ENCODE measurements at regions not wholly inside any gene's neighbourhood (a gene's known extent, or its start where the extent isn't known, plus 50 kb on each side); places are given as distances from the start of the nearest gene placed in this dataset.

DNA sequence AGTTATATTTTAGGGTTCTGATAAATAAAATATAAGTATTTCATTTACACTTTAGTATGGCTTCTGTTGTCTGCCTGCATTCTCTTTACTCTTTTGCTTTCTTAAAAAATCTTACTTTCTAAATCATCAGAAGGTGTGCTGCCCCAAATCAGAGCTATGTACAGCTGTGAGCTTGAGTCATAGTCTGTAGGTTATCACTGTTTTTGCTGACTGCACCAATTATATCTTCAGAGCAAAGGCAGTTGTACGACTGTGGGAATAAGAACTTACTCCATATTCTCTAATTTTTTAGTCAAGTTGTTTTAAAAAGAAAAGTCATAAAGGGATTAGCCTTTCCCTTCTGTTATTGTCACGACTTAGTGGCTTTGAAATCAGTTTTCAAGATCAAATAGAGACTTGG is 1649.0 kb downstream of the HACE1 start:
- DNase-seq, result no peak

GRCh38 chr6:103198386-103198785 is 1661.3 kb downstream of the HACE1 start:
- no peak for DNase-seq

DNA sequence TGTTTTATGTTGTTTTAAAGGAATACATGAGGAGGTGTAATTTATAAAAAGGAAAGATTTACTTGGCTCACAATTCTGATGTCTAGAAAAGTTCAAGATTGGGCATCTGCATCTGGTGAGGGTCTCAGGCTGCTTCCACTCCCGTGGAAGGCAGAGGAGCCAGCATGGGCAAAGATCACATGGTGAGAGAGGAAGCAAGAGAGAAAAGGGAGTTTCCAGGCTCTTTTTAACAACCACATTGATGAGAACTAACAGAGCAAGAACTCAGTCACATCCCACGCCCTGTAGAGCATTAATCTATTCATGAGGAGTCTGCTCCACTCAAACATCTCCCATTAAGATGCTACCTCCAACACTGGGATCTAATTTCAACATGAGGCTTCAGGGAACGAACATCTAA is 1666.3 kb downstream of the HACE1 start:
- DNase-seq, result no peak

GRCh38 chr6:103191391-103192093 is 1668.2 kb downstream of the HACE1 start:
- DNase-seq, result no peak

GRCh38 chr6:103184776-103185175 is 1674.9 kb downstream of the HACE1 start:
- no peak for DNase-seq

DNA sequence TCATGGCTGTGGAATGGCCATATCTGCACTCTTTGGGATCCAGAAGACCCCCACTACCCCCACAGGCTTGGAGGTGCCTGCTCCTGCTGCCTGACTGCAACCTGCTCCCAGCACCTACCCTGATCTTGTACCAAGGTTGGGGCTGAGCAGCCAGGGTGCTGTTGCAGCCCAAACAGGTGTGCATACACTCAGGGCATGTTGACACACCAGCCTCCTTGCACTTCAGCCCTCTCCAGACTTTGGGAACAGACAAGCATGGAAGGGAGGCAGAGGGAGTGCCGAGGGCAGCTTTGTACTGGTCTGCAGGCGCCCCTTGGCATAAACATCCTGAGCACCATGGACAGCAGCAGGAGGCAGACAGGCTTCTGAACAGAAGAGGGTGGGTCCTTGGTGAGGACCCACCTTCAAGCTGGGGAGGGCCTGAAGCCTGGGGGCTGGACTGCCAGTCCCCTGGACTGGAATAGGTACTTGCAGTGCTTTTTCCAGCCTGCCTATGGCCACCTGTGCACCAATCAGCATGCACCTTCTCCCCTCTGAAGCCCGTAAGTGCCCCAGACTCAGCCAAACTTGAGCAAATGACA is 1675.8 kb downstream of the HACE1 start:
- no peak for DNase-seq

- DNase-seq, result no peak
Measured at GRCh38 chr6:103178193-103178592, 1681.5 kb downstream of the HACE1 start.

GRCh38 chr6:103177791-103178190 is 1681.9 kb downstream of the HACE1 start:
- DNase-seq, result no peak

GRCh38 chr6:103175056-103175455 is 1684.7 kb downstream of the HACE1 start:
- DNase-seq, result no peak

DNA sequence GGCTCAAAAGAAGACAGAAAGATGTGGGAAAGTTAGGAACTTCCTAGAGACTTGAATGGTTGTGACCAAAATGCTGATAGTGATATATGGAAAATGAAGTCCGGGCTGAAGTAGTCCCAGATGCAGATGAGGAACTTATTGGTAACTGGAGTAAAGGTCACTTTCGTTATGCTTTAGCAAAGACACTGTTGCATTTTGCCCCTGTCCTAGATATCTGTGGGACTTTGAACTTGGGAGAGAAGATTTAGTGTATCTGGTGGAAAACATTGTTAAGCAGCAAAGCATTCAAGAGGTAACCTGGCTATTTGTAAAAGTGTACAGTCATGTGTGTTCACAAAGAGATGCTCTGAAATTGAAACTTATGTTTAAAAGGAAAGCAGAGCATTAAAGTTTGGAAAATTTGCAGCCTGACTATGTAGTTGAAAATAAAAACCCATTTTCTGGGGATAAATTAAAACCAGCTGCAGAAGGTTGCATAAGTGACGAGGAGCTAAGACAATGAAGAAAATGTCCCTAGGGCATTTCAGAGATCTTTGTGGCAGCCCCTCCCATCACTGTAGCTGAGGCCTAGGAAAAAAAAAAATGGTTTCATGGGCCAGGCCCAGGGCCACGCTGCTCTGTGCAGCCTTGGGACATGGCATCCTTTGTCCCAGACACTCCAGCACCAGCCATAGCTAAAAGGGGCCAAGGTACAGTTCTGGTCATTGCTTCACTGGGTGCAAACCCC is 1692.2 kb downstream of the HACE1 start:
- DNase-seq, result no peak

GRCh38 chr6:103154779-103155572 is 1704.7 kb downstream of the HACE1 start:
- DNase-seq, result no peak

DNA sequence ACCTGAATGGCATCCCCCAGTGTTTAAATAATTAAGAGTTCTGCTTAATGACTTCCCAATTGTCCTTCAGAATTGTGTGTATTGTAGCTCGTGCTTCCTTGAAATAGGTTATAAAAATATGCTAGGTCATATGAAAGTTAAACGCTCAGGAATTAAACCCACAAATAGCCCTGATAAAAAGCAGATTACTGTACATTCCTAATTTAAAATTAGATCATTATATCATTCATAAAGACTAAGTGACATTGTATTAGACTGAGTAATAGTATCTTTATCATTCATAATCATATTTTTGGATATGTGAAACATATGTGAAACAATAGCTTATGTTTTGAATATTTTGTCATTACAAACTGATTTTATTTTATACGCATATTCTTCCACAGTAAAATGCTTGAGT is 1706.7 kb downstream of the HACE1 start:
- no peak for DNase-seq

- no peak for DNase-seq
Measured at GRCh38 chr6:103142902-103143301, 1716.8 kb downstream of the HACE1 start.

- DNase-seq, result no peak
Measured at GRCh38 chr6:103140308-103141027, 1719.3 kb downstream of the HACE1 start.

DNA sequence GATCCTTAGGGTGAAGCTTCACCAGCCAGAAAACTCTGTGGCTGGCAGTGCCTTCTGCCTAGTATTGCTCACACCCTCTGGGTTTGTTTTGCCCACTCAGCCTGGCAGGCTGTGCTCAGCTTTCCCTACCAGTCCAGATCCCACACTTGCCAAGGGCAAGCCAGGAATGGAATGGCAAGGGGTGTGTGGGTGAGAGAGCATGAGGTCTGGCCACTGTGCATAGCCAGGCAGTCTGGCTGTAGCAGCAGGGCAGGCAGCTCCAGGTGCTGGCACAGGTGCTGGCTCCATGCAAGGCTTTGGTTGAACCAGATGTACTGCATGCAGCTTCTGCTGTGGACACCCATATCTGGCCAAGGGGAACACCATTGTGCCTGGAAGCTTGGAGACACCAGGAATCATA is 1720.3 kb downstream of the HACE1 start:
- DNase-seq, result no peak

DNA sequence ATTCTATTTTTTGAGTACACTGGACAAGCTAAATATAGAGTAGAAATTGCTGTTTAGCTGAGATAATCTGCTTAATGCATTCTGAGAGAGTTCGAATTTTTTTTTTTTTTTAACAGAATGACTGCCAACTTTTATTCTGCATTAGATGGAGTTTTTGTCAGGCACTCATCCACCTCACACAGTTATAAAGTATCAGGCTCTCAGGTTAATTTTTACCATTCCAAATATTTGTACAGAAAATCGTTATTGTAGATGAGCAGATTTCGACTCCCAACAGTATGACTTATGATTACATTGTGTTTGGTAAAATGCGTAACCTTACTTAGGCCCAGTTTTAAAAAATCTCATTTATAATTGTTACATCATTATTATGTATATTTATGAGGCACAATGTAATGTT is 1731.0 kb downstream of the GRIK2 start:
- DNase-seq, result no peak

DNA sequence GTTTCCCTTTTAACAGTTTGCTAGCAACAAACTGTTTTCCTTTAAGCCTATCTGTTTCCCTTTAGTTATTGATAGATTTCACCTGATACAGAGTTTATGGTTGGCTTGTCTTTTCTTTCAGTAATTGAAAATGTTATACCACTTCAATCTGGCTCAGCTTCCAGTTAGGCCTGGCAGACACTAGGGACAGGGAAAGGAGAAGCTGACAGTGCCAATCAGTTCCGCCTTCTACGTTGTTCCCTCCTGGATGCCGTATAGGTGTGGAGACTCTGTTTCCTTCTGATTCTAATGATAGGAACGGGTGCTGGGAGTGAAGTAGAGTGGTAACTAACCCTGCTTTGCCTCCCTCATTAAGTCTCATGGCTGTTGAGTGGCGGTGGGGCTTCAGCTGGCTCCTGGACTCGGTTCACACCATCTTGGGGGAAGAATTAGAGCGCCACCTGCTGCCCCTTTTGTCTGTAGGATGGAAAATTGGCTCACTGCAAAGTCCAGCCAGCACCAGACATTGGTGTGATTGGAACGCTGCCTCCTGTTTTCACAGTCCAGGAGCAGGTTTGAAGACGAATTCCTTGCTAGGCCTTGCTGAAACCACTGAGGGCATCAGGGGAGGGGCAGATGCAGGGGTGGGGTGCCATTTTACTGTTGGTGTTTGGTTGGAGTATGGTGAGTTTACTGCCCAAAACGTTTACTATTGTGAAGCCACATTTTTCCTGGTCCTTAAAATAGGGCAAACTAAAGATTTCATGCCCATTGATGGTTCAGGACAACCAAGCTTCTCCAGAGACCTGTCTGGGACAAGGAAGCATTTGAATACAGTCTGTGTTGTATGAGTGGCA is 1729.5 kb downstream of the GRIK2 start:
- DNase-seq, result no peak

GRCh38 chr6:103119056-103119455 is 1725.5 kb downstream of the GRIK2 start:
- DNase-seq, result no peak

DNA sequence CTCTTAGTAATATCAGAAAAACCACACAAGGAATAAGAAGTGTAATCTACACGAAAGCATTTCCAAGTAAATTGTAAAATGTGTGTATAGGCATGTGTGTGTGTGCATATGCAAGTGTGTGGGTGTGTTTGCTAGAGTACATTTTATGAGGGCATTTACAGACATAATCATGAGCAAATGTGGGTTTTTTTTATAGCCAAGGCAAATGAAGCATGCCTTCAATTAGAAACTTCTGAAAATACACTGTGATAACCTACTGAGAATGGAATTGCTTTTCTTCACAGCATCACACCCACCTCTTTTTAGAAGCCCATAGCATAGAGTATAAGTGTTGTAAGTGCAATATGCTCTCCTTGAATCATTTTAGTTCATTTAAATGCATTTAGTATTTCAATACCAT is 1721.1 kb downstream of the GRIK2 start:
- DNase-seq, result no peak

GRCh38 chr6:103113416-103113815 is 1719.9 kb downstream of the GRIK2 start:
- no peak for DNase-seq

- DNase-seq, result no peak
Measured at GRCh38 chr6:103107985-103108384, 1714.5 kb downstream of the GRIK2 start.

- no peak for DNase-seq
Measured at GRCh38 chr6:103105686-103106085, 1712.2 kb downstream of the GRIK2 start.
